Effector memory CD8-positive, alpha-beta T cell (primary cell): ENCODE measurements at regions not wholly inside any gene's neighbourhood (a gene's known extent, or its start where the extent isn't known, plus 50 kb on each side); places are given as distances from the start of the nearest gene placed in this dataset.

Source experiments
- ATAC-seq: fragments of 150-1000 bp; cut with Tn5 transposase; replicated peaks from 2 replicates; pipeline ENCODE4 v1.10.0; 2021; ENCODE audit warnings: mild to moderate bottlenecking, moderate library complexity
- DNase-seq, 3 experiments: peaks; one replicate each; pipeline ENCODE4 v3.0.0; 2021
- H3K27ac Mint-ChIP-seq, 2 donors: one replicate each; pipeline ENCODE4 v1.8.0; 2022; ENCODE audit warnings: mild to moderate bottlenecking in 2 of 2, mixed read lengths in 2 of 2, moderate library complexity in 2 of 2
- H3K27me3 Mint-ChIP-seq, 2 donors: one replicate each; pipeline ENCODE4 v1.8.0; 2022; ENCODE audit warnings: mixed read lengths in 2 of 2
- H3K36me3 Mint-ChIP-seq: one replicate; pipeline ENCODE4 v1.8.0; 2022; ENCODE audit warnings: mild to moderate bottlenecking, moderate library complexity, mixed read lengths; ENCODE audit not compliant: insufficient read depth
- H3K4me1 Mint-ChIP-seq, 2 donors: one replicate each; pipeline ENCODE4 v1.8.0; 2022; ENCODE audit warnings: low read depth in 2 of 2, mixed read lengths in 2 of 2
- H3K4me3 Mint-ChIP-seq, 2 donors: one replicate each; pipeline ENCODE4 v1.8.0; 2022; ENCODE audit warnings: mild to moderate bottlenecking in 2 of 2, mixed read lengths in 2 of 2, moderate library complexity in 2 of 2
- H3K9me3 Mint-ChIP-seq, 2 donors: one replicate each; pipeline ENCODE4 v1.8.0; 2022; ENCODE audit warnings: mixed read lengths in 2 of 2

- Mint-ChIP-seq H3K36me3 (no peaks in the 10 kb centered on the region), H3K4me3 (no peak overlapping the region), H3K27ac (no peak overlapping the region), H3K27me3 (no peaks in the 10 kb centered on the region), H3K9me3 (peaks cover 0 to 11% of the 10 kb centered on the region in 2 donors), H3K4me1 (no peaks in the 10 kb centered on the region)
- ATAC-seq = no peak
- no peak for DNase-seq
Measured at GRCh38 chr3:168322941-168323340, 227.2 kb upstream of the GOLIM4 start.

DNA sequence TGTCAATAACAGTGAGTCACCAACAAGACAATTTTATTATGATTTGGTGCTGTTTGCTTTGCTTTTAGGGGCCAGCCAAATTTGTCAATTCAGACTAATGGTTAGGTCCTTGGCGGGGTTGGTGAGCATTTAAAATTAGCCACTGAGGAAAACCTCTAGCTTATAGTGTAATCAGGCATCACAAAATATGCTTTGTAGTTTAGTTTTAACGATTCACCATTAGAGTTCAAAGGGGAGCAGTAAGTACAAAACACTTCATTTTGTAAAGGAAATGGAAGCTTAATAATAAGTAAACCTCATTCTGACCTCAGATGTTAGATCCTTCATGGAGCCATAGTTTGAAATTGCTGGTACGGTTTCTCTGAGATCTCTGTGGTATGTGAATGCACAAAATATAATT, 218.4 kb upstream of the GOLIM4 start:
- Mint-ChIP-seq H3K4me1 (no peaks in the 10 kb centered on the region), H3K4me3 (no peak overlapping the region), H3K27ac (no peak overlapping the region), H3K9me3 (peaks cover 0 to 2% of the 10 kb centered on the region in 2 donors), H3K36me3 (no peaks in the 10 kb centered on the region), H3K27me3 (no peaks in the 10 kb centered on the region)
- ATAC-seq (no peak), DNase-seq (no peak)

DNA sequence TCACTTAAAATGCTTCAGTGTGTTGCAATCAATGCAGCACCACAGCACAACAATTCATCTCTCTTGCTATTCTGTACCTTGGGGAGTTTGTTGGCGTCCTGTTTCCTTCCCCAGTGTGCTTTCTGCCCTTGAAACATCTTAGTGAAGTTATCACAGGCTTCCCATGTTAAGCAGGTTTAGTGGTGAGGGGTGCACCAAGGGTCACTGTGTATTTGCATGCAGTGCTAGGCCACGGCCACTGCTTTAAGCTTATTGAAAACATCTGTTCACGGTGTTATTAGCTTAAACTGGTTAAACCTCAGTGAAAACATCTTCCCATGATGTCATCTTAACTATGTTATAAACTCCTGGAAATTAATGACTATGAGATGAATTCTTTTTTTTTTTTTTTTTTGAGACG, 217.3 kb upstream of the GOLIM4 start:
- H3K4me3 Mint-ChIP-seq = no peak overlapping the region
- no peak for DNase-seq
- H3K27ac Mint-ChIP-seq = no peak overlapping the region
- no peaks in the 10 kb centered on the region for H3K27me3 Mint-ChIP-seq
- no peaks in the 10 kb centered on the region for H3K4me1 Mint-ChIP-seq
- no peak for ATAC-seq
- peaks cover 0 to 2% of the 10 kb centered on the region in 2 donors for H3K9me3 Mint-ChIP-seq
- H3K36me3 Mint-ChIP-seq = no peaks in the 10 kb centered on the region

DNA sequence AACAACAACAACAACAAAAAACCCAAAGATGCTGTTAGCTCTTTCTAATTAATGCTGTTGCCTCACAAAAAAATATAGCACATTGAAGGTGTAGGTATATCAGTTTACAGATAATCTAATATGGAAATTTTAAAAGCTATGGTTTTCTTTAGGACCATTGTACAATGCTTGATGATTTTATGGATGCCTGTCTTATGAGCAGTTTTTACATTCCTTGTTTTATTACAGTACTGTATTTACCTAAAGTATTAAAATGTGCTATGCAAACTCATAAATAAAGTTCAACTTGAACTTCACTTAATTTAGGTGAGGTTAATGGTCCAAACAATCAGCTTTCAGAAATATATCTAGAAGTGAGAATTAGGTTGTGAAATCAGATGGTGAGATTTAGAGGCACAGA, 212.2 kb upstream of the GOLIM4 start:
- ATAC-seq = no peak

GRCh38 chr3:168295027-168295426, 199.3 kb upstream of the GOLIM4 start:
- no peak overlapping the region for H3K4me3 Mint-ChIP-seq
- H3K36me3 Mint-ChIP-seq = no peaks in the 10 kb centered on the region
- no peak for ATAC-seq
- H3K27ac Mint-ChIP-seq = no peak overlapping the region
- H3K9me3 Mint-ChIP-seq = peaks cover 0 to 1% of the 10 kb centered on the region in 2 donors
- DNase-seq = no peak
- no peaks in the 10 kb centered on the region for H3K4me1 Mint-ChIP-seq
- H3K27me3 Mint-ChIP-seq = no peaks in the 10 kb centered on the region

More for the DNA sequence above, 212.2 kb upstream of the GOLIM4 start:
- Mint-ChIP-seq H3K27me3 (no peaks in the 10 kb centered on the region), H3K27ac (no peak overlapping the region), H3K4me3 (no peak overlapping the region), H3K9me3 (peaks cover 5 to 9% of the 10 kb centered on the region in 2 donors), H3K4me1 (no peaks in the 10 kb centered on the region), H3K36me3 (no peaks in the 10 kb centered on the region)
- no peak for DNase-seq

DNA sequence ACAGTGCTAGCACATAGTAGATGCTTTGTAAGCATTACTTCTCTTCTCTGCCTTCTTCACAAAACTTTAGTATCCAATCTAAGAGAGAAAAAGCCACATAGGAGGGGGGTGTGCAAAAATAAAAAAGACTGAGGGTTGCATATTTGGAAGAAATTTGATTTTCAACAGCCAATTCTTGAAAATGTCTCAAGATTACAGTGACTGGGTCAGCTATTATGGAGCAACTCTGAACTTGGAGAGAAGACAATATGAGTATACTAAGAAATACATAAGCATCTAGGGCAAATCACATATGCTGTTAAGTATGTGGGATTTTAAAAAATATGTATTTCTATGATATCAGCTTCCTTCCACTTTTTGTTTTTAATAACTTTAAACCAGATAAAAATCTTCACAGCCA, 196.6 kb upstream of the GOLIM4 start:
- no peaks in the 10 kb centered on the region for H3K36me3 Mint-ChIP-seq
- H3K9me3 Mint-ChIP-seq = peaks cover 0 to 1% of the 10 kb centered on the region in 2 donors
- DNase-seq (no peak), ATAC-seq (no peak)
- no peak overlapping the region for H3K4me3 Mint-ChIP-seq
- H3K27ac Mint-ChIP-seq = no peak overlapping the region
- H3K27me3 Mint-ChIP-seq = no peaks in the 10 kb centered on the region
- H3K4me1 Mint-ChIP-seq = no peaks in the 10 kb centered on the region

GRCh38 chr3:168289471-168290008, 193.8 kb upstream of the GOLIM4 start:
- H3K9me3 Mint-ChIP-seq = peaks cover 0 to 1% of the 10 kb centered on the region in 2 donors
- H3K27ac Mint-ChIP-seq = no peak overlapping the region
- H3K4me3 Mint-ChIP-seq = no peak overlapping the region
- DNase-seq = no peak
- no peaks in the 10 kb centered on the region for H3K27me3 Mint-ChIP-seq
- no peaks in the 10 kb centered on the region for H3K4me1 Mint-ChIP-seq
- no peak for ATAC-seq
- H3K36me3 Mint-ChIP-seq = no peaks in the 10 kb centered on the region

- Mint-ChIP-seq H3K27ac (no peak overlapping the region), H3K36me3 (no peaks in the 10 kb centered on the region), H3K27me3 (no peaks in the 10 kb centered on the region), H3K4me3 (no peak overlapping the region), H3K9me3 (peaks cover 0 to 1% of the 10 kb centered on the region in 2 donors), H3K4me1 (no peaks in the 10 kb centered on the region)
- DNase-seq = no peak
- no peak for ATAC-seq
Measured at GRCh38 chr3:168288511-168289401, 193.0 kb upstream of the GOLIM4 start.

GRCh38 chr3:168285506-168285905, 189.8 kb upstream of the GOLIM4 start:
- Mint-ChIP-seq H3K9me3 (peaks cover 0 to 2% of the 10 kb centered on the region in 2 donors), H3K4me3 (no peak overlapping the region), H3K27me3 (no peaks in the 10 kb centered on the region), H3K4me1 (no peaks in the 10 kb centered on the region), H3K27ac (no peak overlapping the region), H3K36me3 (no peaks in the 10 kb centered on the region)
- no peak for ATAC-seq
- DNase-seq = no peak

DNA sequence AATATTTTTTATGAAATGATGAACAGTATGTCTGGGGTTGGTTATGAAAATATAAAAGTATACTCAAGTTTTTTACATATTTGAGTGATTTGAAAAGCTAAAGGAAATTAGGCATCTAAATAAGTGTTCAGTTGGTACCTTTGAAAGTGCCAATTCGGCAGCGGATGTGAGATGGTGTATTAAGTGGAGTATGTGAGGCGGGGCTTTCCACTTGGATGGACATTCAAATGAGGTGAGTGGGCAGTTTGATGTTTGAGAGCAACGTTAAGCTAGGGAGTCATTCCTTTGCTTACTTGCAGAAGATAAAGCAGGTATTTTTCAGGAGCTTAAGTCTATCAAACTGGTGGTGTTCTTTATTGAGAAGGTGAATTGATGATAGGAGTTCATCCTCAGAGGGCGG, 189.0 kb upstream of the GOLIM4 start:
- H3K4me3 Mint-ChIP-seq = no peak overlapping the region
- no peaks in the 10 kb centered on the region for H3K4me1 Mint-ChIP-seq
- H3K27me3 Mint-ChIP-seq = no peaks in the 10 kb centered on the region
- ATAC-seq (no peak), DNase-seq (no peak)
- H3K27ac Mint-ChIP-seq = no peak overlapping the region
- H3K36me3 Mint-ChIP-seq = no peaks in the 10 kb centered on the region
- peaks cover 0 to 2% of the 10 kb centered on the region in 2 donors for H3K9me3 Mint-ChIP-seq

DNA sequence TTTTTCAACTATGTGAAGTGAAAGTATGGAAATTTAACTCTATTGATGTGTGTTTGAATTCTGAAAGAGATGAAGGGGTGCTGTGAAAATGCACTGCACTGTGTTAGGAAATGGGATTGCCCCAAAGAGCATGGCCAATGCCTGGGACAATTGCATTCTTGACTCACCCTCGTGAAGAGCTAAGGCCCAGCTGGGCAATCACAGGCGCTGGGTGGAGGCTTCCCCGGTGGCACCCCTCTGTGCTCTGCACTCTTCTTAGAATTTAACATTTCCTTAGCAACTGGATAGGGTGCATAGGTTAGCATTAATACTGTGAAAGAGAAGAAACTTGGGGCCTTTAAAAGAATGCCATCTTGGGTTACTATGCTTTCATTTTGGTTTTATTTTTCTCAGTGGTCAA, 179.9 kb upstream of the GOLIM4 start:
- no peaks in the 10 kb centered on the region for H3K36me3 Mint-ChIP-seq
- no peak for ATAC-seq
- H3K27ac Mint-ChIP-seq = no peak overlapping the region
- no peak overlapping the region for H3K4me3 Mint-ChIP-seq
- H3K27me3 Mint-ChIP-seq = no peaks in the 10 kb centered on the region
- H3K9me3 Mint-ChIP-seq = peaks cover 0 to 2% of the 10 kb centered on the region in 2 donors
- no peak for DNase-seq
- H3K4me1 Mint-ChIP-seq = no peaks in the 10 kb centered on the region

DNA sequence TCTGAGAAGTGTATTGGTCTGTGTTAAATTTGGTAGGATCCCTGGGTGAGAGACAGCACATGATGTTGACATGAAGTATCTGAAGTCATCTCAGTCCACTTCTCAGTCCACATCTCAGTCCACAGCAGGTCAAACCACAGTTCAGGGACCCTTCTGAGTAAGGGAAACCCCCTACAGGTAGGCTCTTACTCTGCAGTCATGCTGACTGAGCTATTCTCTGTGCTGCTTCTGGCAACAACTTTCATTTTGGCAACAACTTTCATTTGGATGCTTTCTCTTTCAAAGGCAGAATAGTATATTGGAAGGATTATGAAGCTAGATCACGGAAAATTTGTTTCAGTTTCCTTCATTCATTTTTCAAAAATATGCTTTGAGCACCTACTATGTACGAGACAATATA, 178.2 kb upstream of the GOLIM4 start:
- no peaks in the 10 kb centered on the region for H3K36me3 Mint-ChIP-seq

DNA sequence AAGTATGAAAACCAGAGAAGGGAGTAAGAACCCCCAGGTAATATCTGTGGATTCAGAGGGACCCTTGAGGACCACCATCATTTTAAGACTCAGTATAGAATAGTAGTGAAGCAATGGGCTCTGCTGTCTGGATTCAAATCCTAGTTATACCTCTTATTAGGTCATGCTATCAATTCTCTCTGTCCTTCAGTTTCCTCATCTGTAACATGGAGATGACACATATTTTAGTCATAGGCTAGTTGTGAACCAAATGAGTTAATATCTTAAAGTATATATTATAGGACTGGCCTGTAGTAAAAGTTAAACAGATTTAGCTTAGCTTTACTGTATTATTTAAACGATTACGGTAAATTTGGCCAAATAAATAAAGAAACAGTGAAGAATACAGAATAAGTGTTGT, 177.3 kb upstream of the GOLIM4 start:
- Mint-ChIP-seq H3K4me3 (no peak overlapping the region), H3K36me3 (no peaks in the 10 kb centered on the region), H3K27me3 (no peaks in the 10 kb centered on the region), H3K27ac (no peak overlapping the region), H3K4me1 (no peaks in the 10 kb centered on the region), H3K9me3 (peaks cover 0 to 2% of the 10 kb centered on the region in 2 donors)
- DNase-seq = no peak
- ATAC-seq = no peak

More for the DNA sequence above, 178.2 kb upstream of the GOLIM4 start:
- DNase-seq = no peak
- no peak overlapping the region for H3K27ac Mint-ChIP-seq
- no peaks in the 10 kb centered on the region for H3K4me1 Mint-ChIP-seq
- H3K4me3 Mint-ChIP-seq = no peak overlapping the region
- ATAC-seq = no peak
- H3K27me3 Mint-ChIP-seq = no peaks in the 10 kb centered on the region
- peaks cover 0 to 2% of the 10 kb centered on the region in 2 donors for H3K9me3 Mint-ChIP-seq

- no peaks in the 10 kb centered on the region for H3K4me1 Mint-ChIP-seq
- H3K9me3 Mint-ChIP-seq = peaks cover 0 to 2% of the 10 kb centered on the region in 2 donors
- H3K27me3 Mint-ChIP-seq = no peaks in the 10 kb centered on the region
- ATAC-seq = no peak
- no peak overlapping the region for H3K27ac Mint-ChIP-seq
- no peak for DNase-seq
- no peaks in the 10 kb centered on the region for H3K36me3 Mint-ChIP-seq
- H3K4me3 Mint-ChIP-seq = no peak overlapping the region
Measured at GRCh38 chr3:168272343-168272985, 176.7 kb upstream of the GOLIM4 start.
